Keratinocyte (primary cell): ENCODE measurements at regions not wholly inside any gene's neighbourhood (a gene's known extent, or its start where the extent isn't known, plus 50 kb on each side); places are given as distances from the start of the nearest gene placed in this dataset.

Source experiments
- EZH2 ChIP-seq: IDR thresholded peaks from one replicate; pipeline ENCODE4 v1.6.1; 2012; ENCODE audit warnings: inconsistent platforms, mild to moderate bottlenecking, low read length, moderate library complexity
- TF ChIP-seq, protein P1 (sequence below), 3 experiments: IDR thresholded peaks in 1 of 3; conservative IDR thresholded peaks in 1 of 3; optimal IDR thresholded peaks in 1 of 3; 2 replicates in 2 of 3; 3 replicates in 1 of 3; pipeline versions ENCODE3 to v1.5.1; 2011; ENCODE audit warnings: low read length in 3 of 3, mild to moderate bottlenecking in 3 of 3, moderate library complexity in 2 of 3, control low read depth in 1 of 3, inconsistent platforms in 1 of 3; ENCODE audit not compliant: insufficient read depth in 2 of 3; ENCODE audit errors: extremely low read depth in 1 of 3

DNA sequence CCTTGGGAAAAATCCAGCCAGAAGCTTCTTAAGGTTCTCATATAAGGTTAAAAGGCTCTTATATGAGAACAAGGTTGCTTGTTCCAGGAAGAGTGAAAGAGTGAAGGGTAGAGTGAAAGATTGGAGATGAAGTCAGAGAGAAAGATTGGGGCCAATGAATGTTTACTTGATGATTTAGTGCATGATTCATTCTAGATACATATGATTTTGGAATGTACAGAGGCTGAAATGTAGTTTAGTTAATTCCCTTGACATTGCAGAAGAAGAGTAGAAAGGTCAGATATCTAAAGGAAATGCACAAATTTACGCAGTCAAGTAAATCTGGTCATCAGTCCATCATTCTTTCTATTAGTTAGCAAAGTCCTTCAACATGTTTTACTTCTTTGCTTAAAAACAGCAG lies 619.8 kb upstream of the ZNF717 start:
- TF ChIP-seq, protein P1, sequence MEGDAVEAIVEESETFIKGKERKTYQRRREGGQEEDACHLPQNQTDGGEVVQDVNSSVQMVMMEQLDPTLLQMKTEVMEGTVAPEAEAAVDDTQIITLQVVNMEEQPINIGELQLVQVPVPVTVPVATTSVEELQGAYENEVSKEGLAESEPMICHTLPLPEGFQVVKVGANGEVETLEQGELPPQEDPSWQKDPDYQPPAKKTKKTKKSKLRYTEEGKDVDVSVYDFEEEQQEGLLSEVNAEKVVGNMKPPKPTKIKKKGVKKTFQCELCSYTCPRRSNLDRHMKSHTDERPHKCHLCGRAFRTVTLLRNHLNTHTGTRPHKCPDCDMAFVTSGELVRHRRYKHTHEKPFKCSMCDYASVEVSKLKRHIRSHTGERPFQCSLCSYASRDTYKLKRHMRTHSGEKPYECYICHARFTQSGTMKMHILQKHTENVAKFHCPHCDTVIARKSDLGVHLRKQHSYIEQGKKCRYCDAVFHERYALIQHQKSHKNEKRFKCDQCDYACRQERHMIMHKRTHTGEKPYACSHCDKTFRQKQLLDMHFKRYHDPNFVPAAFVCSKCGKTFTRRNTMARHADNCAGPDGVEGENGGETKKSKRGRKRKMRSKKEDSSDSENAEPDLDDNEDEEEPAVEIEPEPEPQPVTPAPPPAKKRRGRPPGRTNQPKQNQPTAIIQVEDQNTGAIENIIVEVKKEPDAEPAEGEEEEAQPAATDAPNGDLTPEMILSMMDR (optimal IDR thresholded peaks at IDR 0.05 in 1 of 3, IDR thresholded peaks at IDR 0.05 in 1 of 3, conservative IDR thresholded peaks at IDR 0.05 in 1 of 3; ENCODE audit: extremely low read depth in 1 of 3, insufficient read depth in 2 of 3, low read length in 3 of 3), result no peak
- no peak for TF ChIP-seq EZH2
